ENCODE measurements at regions not wholly inside any gene's neighbourhood (a gene's known extent, or its start where the extent isn't known, plus 50 kb on each side); places are given as distances from the start of the nearest gene placed in this dataset.

- TF ChIP-seq EGR1 (IDR thresholded peaks at IDR 0.05; ENCODE audit: low read depth): no peak
- TF ChIP-seq SIN3A (IDR thresholded peaks at IDR 0.05; ENCODE audit: low read depth): no peak
- TF ChIP-seq POLR2AphosphoS5 (IDR thresholded peaks at IDR 0.05; ENCODE audit: low read depth, low read length): no peak
Measured at GRCh38 chr10:128839134-128839533, 627.9 kb upstream of the MGMT start (continued).

DNA sequence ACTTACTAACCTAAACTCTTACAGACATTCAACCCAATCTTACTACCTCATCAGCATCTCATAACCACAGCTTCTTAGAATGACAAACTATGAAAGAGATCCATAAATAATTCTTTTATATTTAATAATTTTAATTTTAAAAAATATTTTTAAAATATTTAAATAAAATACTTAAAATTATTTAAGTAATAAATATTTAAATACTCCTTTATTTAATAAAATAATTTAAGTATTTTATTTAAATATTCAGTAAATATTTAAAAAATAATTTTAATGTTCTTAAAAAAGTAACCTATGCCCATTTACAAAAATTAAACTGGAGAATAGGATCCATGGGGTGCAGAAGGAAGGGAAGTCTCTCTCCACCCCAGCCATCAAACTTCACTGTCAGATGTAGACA lies 627.3 kb upstream of the MGMT start:
- RAD21 ChIA-PET (ENCODE audit: low non-redundant PET in 1 of 2, low total read pairs in 2 of 2, uncharacterized antibody in 2 of 2, unreplicated experiment in 2 of 2): no interaction called here
- H3K36me3 ChIP-seq (ENCODE audit: control insufficient read depth in 1 of 2, insufficient read depth in 2 of 2, low read length in 2 of 2): no peaks in the 10 kb centered on the region
- H3K27ac ChIP-seq (ENCODE audit: low read depth, low read length): no peak overlapping the region
- POLR2A ChIA-PET: no interaction called here
- no peaks in the 10 kb centered on the region for H3K4me1 ChIP-seq (ENCODE audit: control insufficient read depth in 1 of 2, insufficient read depth in 2 of 2, low read length in 2 of 2)
- H3K27me3 ChIP-seq (ENCODE audit: insufficient read depth, low read length): peaks cover 29% of the 10 kb centered on the region
- ATAC-seq (no peak), DNase-seq (ENCODE audit: low read depth, low spot score) (no peak)
- H3K4me2 ChIP-seq (ENCODE audit: low read length): no peak overlapping the region
- no peak overlapping the region for H3K9ac ChIP-seq (ENCODE audit: low read length)
- BruUV-seq (replicated peaks): no TSS peak
- no peaks in the 10 kb centered on the region for H4K20me1 ChIP-seq (ENCODE audit: insufficient read depth)
- TF ChIP-seq CBX3 (IDR thresholded peaks at IDR 0.05; ENCODE audit: low read depth): no peak
- TF ChIP-seq REST (IDR thresholded peaks at IDR 0.05; ENCODE audit: low read depth): no peak
- TF ChIP-seq CEBPB (IDR thresholded peaks at IDR 0.05; ENCODE audit: low read depth): no peak
- no peak for TF ChIP-seq POLR2AphosphoS5 (IDR thresholded peaks at IDR 0.05; ENCODE audit: low read depth, low read length)
- TF ChIP-seq MAX (IDR thresholded peaks at IDR 0.05): no peak
- TF ChIP-seq, protein P1, sequence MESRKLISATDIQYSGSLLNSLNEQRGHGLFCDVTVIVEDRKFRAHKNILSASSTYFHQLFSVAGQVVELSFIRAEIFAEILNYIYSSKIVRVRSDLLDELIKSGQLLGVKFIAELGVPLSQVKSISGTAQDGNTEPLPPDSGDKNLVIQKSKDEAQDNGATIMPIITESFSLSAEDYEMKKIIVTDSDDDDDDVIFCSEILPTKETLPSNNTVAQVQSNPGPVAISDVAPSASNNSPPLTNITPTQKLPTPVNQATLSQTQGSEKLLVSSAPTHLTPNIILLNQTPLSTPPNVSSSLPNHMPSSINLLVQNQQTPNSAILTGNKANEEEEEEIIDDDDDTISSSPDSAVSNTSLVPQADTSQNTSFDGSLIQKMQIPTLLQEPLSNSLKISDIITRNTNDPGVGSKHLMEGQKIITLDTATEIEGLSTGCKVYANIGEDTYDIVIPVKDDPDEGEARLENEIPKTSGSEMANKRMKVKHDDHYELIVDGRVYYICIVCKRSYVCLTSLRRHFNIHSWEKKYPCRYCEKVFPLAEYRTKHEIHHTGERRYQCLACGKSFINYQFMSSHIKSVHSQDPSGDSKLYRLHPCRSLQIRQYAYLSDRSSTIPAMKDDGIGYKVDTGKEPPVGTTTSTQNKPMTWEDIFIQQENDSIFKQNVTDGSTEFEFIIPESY (IDR thresholded peaks at IDR 0.05; ENCODE audit: extremely low read depth, insufficient replicate concordance, low read length): no peak
- no peak for TF ChIP-seq SP1 (IDR thresholded peaks at IDR 0.05; ENCODE audit: low read depth)
- no peak for TF ChIP-seq FOSL1 (IDR thresholded peaks at IDR 0.05; ENCODE audit: low read depth)
- no peak for TF ChIP-seq SRF (IDR thresholded peaks at IDR 0.05; ENCODE audit: low read depth)
- TF ChIP-seq EZH2phosphoT487 (IDR thresholded peaks at IDR 0.05; ENCODE audit: borderline replicate concordance): no peak
- no peaks in the 10 kb centered on the region for H3K9me2 ChIP-seq (ENCODE audit: insufficient read depth)
- H3K79me2 ChIP-seq (ENCODE audit: insufficient read depth, low read length): no peaks in the 10 kb centered on the region
- no peaks in the 10 kb centered on the region for H3K9me3 ChIP-seq (ENCODE audit: control insufficient read depth in 1 of 2, insufficient read depth in 1 of 2, low read depth in 1 of 2, low read length in 2 of 2)
- intact Hi-C loops (cut with micrococcal nuclease): loop anchor here (5.0 kb wide), 1 partner anchor 207 kb away; no protein-coding TSS in a partner anchor
- no peak overlapping the region for H2AFZ ChIP-seq (ENCODE audit: low read depth, low read length, poor library complexity, severe bottlenecking)
- no peak overlapping the region for H3K4me3 ChIP-seq (replicated peaks in 1 of 2; ENCODE audit: low read depth in 1 of 2, low read length in 2 of 2)
- CTCF ChIA-PET: no interaction called here
